ENCODE measurements at regions not wholly inside any gene's neighbourhood (a gene's known extent, or its start where the extent isn't known, plus 50 kb on each side); places are given as distances from the start of the nearest gene placed in this dataset.

DNA sequence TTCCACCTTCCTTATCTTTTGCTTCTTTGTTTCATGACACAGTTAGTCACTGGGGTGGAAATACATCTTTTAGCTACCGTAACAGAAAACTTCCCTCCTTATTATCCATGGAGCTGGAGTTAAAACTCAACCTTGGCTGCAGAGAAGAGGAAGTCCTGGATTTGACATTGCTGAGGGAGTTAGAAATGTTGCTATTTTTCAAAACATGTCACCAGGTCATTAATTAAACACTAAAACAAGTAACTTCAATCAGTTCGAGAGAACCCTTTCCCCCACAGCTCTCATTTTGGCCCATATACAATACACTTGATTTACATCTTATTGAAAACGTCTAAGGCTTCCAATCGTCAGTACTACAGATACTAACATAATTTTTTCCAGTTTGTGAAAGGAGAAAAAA is 237.9 kb upstream of the CD180 start:
- H3K27me3 ChIP-seq (ENCODE audit: low read length), result no peaks in the 10 kb centered on the region
- no peaks in the 10 kb centered on the region for H3K9me3 ChIP-seq (ENCODE audit: insufficient read depth, low read length)
- H2AFZ ChIP-seq (ENCODE audit: low read depth, low read length, severe bottlenecking), result no peak overlapping the region
- no peaks in the 10 kb centered on the region for H4K20me1 ChIP-seq (ENCODE audit: low read depth, low read length)
- 0 out of 2 replicates have a peak, but pooled peaks cover 3% of the 10 kb centered on the region for H3K9me2 ChIP-seq (replicated peaks; ENCODE audit: insufficient read depth, low read length)
- H3K4me3 ChIP-seq (ENCODE audit: insufficient read depth, low read length, poor library complexity, severe bottlenecking), result no peak overlapping the region
- no peak overlapping the region for H3K9ac ChIP-seq (ENCODE audit: low read length)
- H3K27ac ChIP-seq (ENCODE audit: low read depth, low read length), result no peak overlapping the region
- no peaks in the 10 kb centered on the region for H3K36me3 ChIP-seq (ENCODE audit: low read length)
- no peak overlapping the region for H3K4me2 ChIP-seq (ENCODE audit: low read depth, low read length, poor library complexity, severe bottlenecking)
- H3K79me2 ChIP-seq (ENCODE audit: insufficient read depth, low read length), result no peaks in the 10 kb centered on the region
- TF ChIP-seq EZH2phosphoT487 (conservative IDR thresholded peaks at IDR 0.05; ENCODE audit: low read length), result no peak
- TF ChIP-seq, protein P1, sequence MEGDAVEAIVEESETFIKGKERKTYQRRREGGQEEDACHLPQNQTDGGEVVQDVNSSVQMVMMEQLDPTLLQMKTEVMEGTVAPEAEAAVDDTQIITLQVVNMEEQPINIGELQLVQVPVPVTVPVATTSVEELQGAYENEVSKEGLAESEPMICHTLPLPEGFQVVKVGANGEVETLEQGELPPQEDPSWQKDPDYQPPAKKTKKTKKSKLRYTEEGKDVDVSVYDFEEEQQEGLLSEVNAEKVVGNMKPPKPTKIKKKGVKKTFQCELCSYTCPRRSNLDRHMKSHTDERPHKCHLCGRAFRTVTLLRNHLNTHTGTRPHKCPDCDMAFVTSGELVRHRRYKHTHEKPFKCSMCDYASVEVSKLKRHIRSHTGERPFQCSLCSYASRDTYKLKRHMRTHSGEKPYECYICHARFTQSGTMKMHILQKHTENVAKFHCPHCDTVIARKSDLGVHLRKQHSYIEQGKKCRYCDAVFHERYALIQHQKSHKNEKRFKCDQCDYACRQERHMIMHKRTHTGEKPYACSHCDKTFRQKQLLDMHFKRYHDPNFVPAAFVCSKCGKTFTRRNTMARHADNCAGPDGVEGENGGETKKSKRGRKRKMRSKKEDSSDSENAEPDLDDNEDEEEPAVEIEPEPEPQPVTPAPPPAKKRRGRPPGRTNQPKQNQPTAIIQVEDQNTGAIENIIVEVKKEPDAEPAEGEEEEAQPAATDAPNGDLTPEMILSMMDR (IDR thresholded peaks at IDR 0.05; ENCODE audit: insufficient read depth, low read length, poor library complexity, severe bottlenecking), result no peak
- no peaks in the 10 kb centered on the region for H3F3A ChIP-seq (ENCODE audit: insufficient read depth)

DNA sequence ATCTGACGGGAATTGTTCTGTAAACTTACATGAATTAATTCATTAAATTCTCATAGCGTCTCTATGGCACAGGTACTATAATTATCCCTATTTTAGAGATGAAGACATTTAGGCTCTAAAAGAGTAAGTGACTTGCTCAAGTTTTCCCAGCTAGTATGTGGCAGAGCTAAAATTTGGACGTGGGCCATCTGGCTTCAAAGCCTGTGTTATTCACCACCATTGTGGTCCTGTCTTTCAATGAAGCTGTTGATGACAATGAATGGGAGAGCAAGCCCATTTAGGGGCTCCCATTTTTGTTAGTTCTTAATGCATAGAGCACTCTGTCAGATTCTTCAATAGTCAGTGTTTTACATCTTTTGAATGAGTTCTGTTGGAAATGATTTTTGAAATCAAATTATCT is 236.0 kb upstream of the CD180 start:
- H3K9me3 ChIP-seq (ENCODE audit: insufficient read depth, low read length), result no peaks in the 10 kb centered on the region
- TF ChIP-seq EZH2phosphoT487 (conservative IDR thresholded peaks at IDR 0.05; ENCODE audit: low read length), result no peak
- TF ChIP-seq, protein P1 (IDR thresholded peaks at IDR 0.05; ENCODE audit: insufficient read depth, low read length, poor library complexity, severe bottlenecking), result no peak

DNA sequence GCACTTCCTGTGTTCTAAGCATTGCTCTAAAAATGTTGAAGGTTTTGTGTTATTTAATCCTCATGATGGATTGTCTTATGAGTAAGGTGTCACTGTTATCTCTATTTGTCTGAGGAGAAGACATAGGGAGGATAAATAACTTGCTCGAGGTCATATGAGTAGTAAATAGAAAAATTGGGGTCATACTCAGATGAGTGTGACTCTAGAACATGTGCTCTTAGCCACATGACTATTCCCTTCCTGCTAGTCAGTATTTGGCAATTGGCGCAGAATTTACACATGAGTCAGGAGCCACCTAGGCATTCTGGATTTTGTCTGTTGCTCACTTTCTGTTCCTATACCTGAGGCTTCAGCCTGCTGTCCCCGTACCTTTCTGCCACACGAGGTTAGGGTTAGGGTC is 234.6 kb upstream of the CD180 start:
- H3K36me3 ChIP-seq (ENCODE audit: low read length), result no peaks in the 10 kb centered on the region
- no peaks in the 10 kb centered on the region for H3K79me2 ChIP-seq (ENCODE audit: insufficient read depth, low read length)
- H3K27me3 ChIP-seq (ENCODE audit: low read length), result no peaks in the 10 kb centered on the region
- H4K20me1 ChIP-seq (ENCODE audit: low read depth, low read length), result no peaks in the 10 kb centered on the region
- no peak overlapping the region for H3K27ac ChIP-seq (ENCODE audit: low read depth, low read length)
- no peak overlapping the region for H2AFZ ChIP-seq (ENCODE audit: low read depth, low read length, severe bottlenecking)
- TF ChIP-seq EZH2phosphoT487 (conservative IDR thresholded peaks at IDR 0.05; ENCODE audit: low read length), result no peak
- TF ChIP-seq, protein P1 (IDR thresholded peaks at IDR 0.05; ENCODE audit: insufficient read depth, low read length, poor library complexity, severe bottlenecking), result no peak
- 0 out of 2 replicates have a peak, but pooled peaks cover 3% of the 10 kb centered on the region for H3K9me2 ChIP-seq (replicated peaks; ENCODE audit: insufficient read depth, low read length)
- H3K4me2 ChIP-seq (ENCODE audit: low read depth, low read length, poor library complexity, severe bottlenecking), result no peak overlapping the region
- H3K4me3 ChIP-seq (ENCODE audit: insufficient read depth, low read length, poor library complexity, severe bottlenecking), result no peak overlapping the region
- no peaks in the 10 kb centered on the region for H3F3A ChIP-seq (ENCODE audit: insufficient read depth)
- no peak overlapping the region for H3K9ac ChIP-seq (ENCODE audit: low read length)
- H3K9me3 ChIP-seq (ENCODE audit: insufficient read depth, low read length), result no peaks in the 10 kb centered on the region

More for the DNA sequence above, 236.0 kb upstream of the CD180 start:
- Histone ChIP-seq H3K9ac (ENCODE audit: low read length) (no peak overlapping the region), H4K20me1 (ENCODE audit: low read depth, low read length) (no peaks in the 10 kb centered on the region), H3K4me3 (ENCODE audit: insufficient read depth, low read length, poor library complexity, severe bottlenecking) (no peak overlapping the region), H3K79me2 (ENCODE audit: insufficient read depth, low read length) (no peaks in the 10 kb centered on the region), H3K27me3 (ENCODE audit: low read length) (no peaks in the 10 kb centered on the region), H3K36me3 (ENCODE audit: low read length) (no peaks in the 10 kb centered on the region), H2AFZ (ENCODE audit: low read depth, low read length, severe bottlenecking) (no peak overlapping the region), H3K9me2 (replicated peaks; ENCODE audit: insufficient read depth, low read length) (0 out of 2 replicates have a peak, but pooled peaks cover 3% of the 10 kb centered on the region), H3K4me2 (ENCODE audit: low read depth, low read length, poor library complexity, severe bottlenecking) (no peak overlapping the region), H3F3A (ENCODE audit: insufficient read depth) (no peaks in the 10 kb centered on the region), H3K27ac (ENCODE audit: low read depth, low read length) (no peak overlapping the region)
